DMS 273 (cell line): ENCODE measurements at regions not wholly inside any gene's neighbourhood (a gene's known extent, or its start where the extent isn't known, plus 50 kb on each side); places are given as distances from the start of the nearest gene placed in this dataset.
A peak's percentile ranks its signal among the peaks of the same experiment; 100 is the strongest.
"Not testable (repeated sequence)": the region's sequence is repeated elsewhere in the genome, so short reads cannot be mapped to it uniquely, and the experiment has no call there.

ENCODE experiments used
- DNase-seq: peaks from one replicate; lab custom pipeline; 2025; ENCODE audit not compliant: unreplicated experiment; lab: John Stamatoyannopoulos, UW

- DNase-seq = no peak
These were observed 554.9 kb downstream of the PPP4R3C start for GRCh38 chrX:26908218-26908617.

DNA sequence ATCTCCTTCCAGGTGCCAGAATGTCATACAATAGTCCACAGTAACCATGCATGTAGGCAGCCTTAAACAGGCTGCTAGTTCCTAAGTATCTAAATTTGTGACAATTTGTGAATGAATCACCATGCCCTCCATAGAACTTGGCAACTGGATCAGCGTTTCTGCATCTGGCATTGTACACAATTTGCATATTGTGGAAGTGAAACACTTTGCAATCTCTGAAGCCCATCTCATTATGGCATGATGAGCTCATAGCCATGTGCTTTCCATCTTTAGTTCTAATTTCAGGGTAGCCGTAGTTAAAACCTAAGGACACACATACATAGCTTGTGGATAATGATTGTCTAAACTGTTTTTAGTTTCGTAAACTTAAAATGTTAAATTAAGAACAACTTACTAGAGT, 573.6 kb downstream of the PPP4R3C start:
- DNase-seq = peak; percentile 76

- no peak for DNase-seq
These were observed 589.4 kb downstream of the PPP4R3C start for GRCh38 chrX:26873736-26874135.

DNA sequence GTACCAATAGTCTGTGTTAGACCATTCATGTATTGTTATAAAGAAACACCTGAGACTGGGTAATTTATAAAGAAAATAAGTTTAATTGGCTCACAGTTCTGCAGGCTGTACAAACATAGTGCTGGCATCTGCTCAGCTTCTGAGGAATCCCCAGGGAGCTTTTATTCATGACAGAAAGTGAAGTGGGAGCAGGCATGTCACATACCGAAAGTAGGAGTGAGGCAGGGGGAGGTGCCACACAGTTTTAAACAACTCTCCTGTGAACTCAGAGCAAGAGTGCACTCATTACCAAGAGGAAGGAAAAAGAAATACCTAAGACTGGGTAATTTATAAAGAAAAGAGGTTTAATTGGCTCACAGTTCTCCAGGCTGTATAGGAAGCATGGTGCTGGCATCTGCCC, 591.2 kb downstream of the PPP4R3C start:
- peak; percentile 29 for DNase-seq

GRCh38 chrX:26851981-26852380, 611.2 kb downstream of the PPP4R3C start:
- peak; percentile 66 for DNase-seq

DNA sequence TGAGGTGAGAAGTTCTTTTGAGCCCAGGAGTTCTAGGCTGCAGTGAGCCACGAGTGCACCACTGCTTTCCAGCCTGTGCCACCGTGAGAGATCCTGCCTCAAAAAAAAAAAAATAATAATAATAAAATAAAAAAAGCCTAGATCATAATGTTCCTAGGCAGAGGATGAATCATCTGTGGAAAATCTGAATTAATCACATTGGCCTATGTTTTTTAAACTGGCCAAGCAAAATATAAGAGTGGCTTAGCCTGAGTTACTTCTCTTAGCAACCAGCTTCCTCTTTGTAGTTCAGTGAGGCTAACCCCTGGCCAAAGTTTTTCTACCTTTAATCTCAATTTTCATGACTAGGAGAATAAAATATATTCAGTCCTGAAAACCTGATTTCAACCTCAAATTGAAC, 614.6 kb downstream of the PPP4R3C start:
- DNase-seq = no peak

DNA sequence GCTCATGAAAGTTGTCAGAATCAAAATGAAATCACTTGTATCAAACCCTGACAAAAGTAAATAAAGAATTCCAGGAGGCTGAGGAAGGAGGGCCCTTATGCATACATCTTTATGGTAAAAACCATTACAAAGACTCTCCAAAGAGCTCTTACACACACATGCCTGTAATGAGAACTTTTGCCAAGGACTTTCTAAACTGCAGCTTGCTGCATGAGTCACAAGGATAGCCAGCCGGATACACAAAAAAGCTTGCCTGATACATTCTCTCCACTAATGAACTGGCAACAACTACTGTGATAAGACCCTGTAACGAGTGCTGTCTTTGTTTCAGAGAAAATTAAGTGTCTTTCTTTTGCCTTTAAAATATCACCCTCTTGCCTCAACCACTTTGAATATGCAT, 618.1 kb downstream of the PPP4R3C start:
- DNase-seq = no peak

DNA sequence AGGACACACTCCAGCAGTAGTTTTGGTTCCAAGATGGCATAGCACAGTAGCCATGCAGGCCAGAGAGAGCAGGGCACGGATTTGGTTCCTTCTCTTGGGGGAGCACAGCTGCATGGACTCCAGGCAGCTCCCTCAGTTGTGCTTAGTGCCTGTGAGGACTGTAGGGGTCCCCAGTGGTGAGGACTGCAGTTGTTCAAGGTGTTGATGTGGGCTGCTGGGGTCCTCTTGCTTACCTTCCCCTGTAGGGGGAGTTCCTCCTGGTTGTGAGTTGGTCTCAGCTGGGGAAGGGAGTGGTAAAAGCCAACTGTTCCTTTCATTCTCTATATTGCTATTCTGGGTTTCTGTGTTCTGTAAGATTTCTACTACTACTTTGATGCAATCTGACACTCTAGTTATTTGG, 606.5 kb downstream of the MAGEB5 start:
- DNase-seq = peak; percentile 10

GRCh38 chrX:26789751-26790150, 573.8 kb downstream of the MAGEB5 start:
- no peak for DNase-seq

DNA sequence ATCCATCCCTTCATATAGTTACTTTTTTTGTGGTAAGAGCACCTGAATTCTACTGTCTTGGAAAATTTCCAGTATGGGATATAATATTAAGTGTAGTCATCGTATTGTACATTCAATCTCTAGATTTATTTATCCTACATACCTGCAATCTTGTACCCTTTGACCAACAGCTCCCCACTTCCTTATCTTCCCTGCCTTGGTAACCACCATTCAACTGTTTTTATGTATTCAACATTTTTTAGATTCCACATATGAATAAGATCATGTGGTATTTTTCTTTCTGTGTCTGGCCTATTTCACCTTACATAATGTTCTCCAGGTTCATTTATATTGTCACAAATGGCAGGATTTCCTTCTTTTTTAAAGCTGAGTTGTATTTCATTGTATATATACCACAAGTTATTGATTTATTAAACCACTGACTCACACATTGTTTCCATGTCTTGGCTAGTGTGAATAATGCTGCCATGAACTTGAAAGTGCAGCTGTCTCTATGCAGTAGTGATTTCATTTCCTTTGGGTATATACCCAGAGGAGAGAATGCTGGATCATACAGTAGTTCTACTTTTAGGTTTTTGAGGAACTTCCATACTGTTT, 572.5 kb downstream of the MAGEB5 start:
- no peak for DNase-seq

DNA sequence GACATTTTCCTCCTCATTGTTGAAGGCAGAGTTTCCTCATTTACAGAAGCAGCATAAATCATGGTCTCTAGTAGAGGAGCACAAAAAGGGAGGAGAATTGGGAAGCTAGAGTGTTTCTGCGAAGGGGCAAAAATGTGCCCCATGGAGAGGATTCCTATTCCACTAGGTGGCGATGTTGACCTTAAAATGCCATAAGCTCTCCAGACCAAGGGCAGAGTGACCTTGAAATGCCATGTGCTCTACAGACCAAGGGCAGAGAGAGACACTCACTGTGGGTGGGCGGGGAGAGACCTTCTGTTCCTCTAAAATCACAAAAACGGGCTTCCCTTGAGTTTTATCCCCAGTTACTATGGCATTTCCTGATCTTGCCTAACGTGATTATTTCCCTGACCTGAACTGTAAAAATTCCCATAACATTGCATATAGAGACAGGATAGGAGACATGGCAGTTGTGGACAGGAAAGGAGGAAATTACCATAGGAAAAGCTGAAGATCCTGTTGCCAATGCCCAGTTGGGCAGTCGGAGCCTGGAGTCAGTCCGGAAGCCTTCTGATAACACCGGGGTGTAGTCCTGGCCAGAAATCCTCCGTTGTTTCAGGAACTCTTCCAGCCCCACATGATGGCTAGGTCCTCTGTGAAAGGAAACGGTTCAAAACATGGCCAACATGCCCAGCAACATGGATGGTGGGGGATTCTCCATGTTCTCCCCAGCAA, 567.7 kb downstream of the MAGEB5 start:
- DNase-seq = peak; percentile 83

- peak; percentile 58 for DNase-seq
These were observed 562.4 kb downstream of the MAGEB5 start for GRCh38 chrX:26778320-26778888.

GRCh38 chrX:26762253-26762652, 546.3 kb downstream of the MAGEB5 start:
- DNase-seq = no peak

- not testable (repeated sequence) for DNase-seq
These were observed 539.8 kb downstream of the MAGEB5 start for GRCh38 chrX:26755760-26756159.

DNA sequence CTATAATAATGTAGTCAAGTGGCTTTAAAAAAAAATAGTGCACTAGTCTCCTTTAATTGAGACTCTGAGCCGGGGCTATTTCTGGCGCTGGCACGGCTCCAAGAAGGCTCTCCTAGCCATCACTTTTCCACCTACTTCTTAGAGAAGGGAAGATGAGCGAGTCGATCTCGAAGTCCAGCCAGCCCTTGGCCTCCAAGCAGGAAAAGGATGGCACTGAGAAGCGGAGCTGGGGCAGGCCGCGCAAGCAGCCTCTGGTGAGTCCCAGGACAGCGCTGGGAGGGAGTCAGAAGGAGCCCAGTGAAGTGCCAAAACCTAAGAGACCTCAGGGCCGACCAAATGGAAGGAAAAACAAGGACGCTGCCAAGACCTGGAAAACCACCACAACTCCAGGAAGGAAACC, 531.9 kb downstream of the MAGEB5 start:
- DNase-seq = no peak

- no peak for DNase-seq
These were observed 506.9 kb downstream of the MAGEB5 start for GRCh38 chrX:26722666-26723428.

DNA sequence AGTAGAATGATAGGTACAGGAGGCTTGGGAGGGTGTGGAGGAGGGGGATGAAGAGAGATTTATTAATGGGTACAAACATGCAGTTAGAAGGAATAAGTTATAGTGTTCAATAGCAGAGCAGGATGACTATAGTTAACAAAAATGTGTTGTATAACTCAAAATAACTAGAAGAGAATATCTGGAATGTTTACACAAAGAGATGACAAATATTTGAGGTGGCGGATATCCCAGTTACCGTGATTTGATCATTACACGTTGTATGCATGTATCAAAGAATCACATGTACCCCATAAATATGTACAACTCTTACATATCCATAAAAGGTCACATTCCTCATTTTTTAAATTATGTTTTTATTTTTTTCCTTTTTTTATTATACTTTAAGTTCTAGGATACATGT, 456.6 kb downstream of the MAGEB5 start:
- no peak for DNase-seq

DNA sequence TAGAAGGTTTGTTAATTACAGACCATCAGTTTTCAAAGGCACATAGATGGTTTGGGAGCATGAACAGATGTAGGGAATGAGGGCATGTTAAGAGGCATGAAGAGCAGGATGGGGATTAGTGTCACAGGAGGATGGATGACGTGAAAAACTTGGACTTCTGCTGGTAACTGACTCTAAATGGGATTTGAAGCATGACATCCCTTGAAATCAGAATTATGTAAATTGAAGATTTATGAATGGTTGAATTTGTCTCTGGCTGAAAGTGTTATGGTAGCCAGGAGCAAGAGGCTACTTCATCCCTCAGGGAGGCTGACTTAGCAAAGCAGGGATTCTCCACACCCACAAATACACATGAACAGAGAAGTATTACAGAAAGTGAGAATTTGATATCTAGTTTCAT, 454.6 kb downstream of the MAGEB5 start:
- DNase-seq = no peak

DNA sequence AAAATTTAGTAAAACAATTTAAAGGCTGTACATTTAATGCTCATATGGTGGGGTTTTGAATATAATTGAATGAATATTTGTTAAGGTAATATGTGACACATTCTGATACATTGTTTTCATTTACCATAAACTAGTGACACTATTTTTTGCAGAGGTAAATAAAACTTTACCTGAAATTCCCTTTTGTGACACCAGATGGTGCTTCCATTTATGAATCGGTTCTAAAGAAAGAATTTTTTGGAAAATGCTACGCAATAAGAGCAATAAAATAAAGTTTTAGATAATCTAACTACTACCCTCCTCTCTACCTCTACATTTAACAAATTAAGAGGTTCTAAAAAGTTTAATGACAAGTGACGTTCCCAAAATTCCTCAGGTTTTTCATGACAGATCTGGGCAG, 448.9 kb downstream of the MAGEB5 start:
- DNase-seq = no peak

GRCh38 chrX:26653050-26653449, 437.1 kb downstream of the MAGEB5 start:
- no peak for DNase-seq

GRCh38 chrX:26651755-26652154, 435.8 kb downstream of the MAGEB5 start:
- peak; percentile 52 for DNase-seq

DNA sequence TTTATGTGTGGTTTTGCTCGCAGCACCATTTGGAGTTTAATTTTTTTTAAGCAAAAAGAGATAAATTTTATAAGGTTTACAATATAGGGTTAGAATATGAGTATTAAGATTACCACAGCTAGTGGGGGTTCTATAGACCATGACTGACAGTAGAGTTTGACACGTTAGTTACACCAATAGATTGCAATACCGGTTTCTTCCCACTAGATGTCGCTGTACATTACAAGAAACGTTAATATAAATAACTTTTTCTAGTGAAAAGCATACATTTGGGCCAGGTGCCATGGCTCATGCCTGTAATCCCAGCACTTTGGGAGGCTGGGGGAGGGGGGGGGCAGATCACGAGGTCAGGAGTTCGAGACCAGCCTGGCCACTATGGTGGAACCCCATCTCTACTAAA, 433.6 kb downstream of the MAGEB5 start:
- DNase-seq = peak; percentile 76
